HCT116 (cell line): ENCODE measurements at regions not wholly inside any gene's neighbourhood (a gene's known extent, or its start where the extent isn't known, plus 50 kb on each side); places are given as distances from the start of the nearest gene placed in this dataset.

Source experiments
- ATAC-seq: fragments of 200-7000 bp; cut with Tn5 transposase; 2 replicates; pipeline ENCODE4 v1.9.1; 2020; ENCODE audit warnings: mild to moderate bottlenecking, moderate library complexity
- BruUV-seq: library from RNA; stranded (reverse); fragments of 400-500 nt; replicated peaks from 2 replicates; lab custom pipeline; 2021; lab: Mats Ljungman, UMichigan
- CTCF ChIA-PET: fragments of 300-600 bp; sonication (Branson Sonifier 250); formaldehyde crosslinking; loops from one replicate; lab custom pipeline; 2021; ENCODE audit warnings: antibody characterized with exemption; lab: Charles Lee
- POLR2A ChIA-PET: fragments of 300-600, 350-600 bp; sonication (Branson Sonifier 250); formaldehyde crosslinking; loops from one replicate; lab custom pipeline; 2021; ENCODE audit warnings: antibody characterized with exemption; lab: Charles Lee
- RAD21 ChIA-PET, 2 experiments: fragments of 300-600 bp; sonication (Branson Sonifier 250); formaldehyde crosslinking; loops; one replicate each; lab custom pipeline; 2023; ENCODE audit warnings: low total read pairs in 2 of 2; ENCODE audit not compliant: uncharacterized antibody in 2 of 2, unreplicated experiment in 2 of 2, low non-redundant PET in 1 of 2; lab: Charles Lee
- DNase-seq: peaks from one replicate; pipeline ENCODE4 v3.0.0-alpha.2; 2010; ENCODE audit warnings: low read depth, low spot score
- H2AFZ ChIP-seq: fragments of 200-600 bp; shearing (Covaris generic), sonication (generic); 2 replicates; pipeline ENCODE4 v1.6.1; 2017; ENCODE audit warnings: low read depth, mixed run types, mixed read lengths, antibody characterized with exemption, low read length; ENCODE audit not compliant: poor library complexity, severe bottlenecking
- H3K27ac ChIP-seq: 2 replicates; pipeline ENCODE4 v1.5.1; 2012; ENCODE audit warnings: low read depth, low read length
- H3K27me3 ChIP-seq: fragments of 200-600 bp; sonication (generic); 2 replicates; pipeline ENCODE4 v1.6.1; 2016; ENCODE audit warnings: mixed run types, low read length, mixed read lengths; ENCODE audit not compliant: insufficient read depth
- H3K36me3 ChIP-seq, 2 experiments: fragments of 200-500 bp in 1 of 2; fragments of 200-600 bp in 1 of 2; sonication (Bioruptor generic) in 1 of 2; sonication (generic) in 1 of 2; 2 replicates each; pipeline versions ENCODE4 v1.5.1 to v1.6.1; 2014 to 2016; ENCODE audit warnings: low read length in 2 of 2, inconsistent platforms in 1 of 2, mixed read lengths in 1 of 2, mixed run types in 1 of 2; ENCODE audit not compliant: insufficient read depth in 2 of 2, control insufficient read depth in 1 of 2
- H3K4me1 ChIP-seq, 2 experiments: fragments of 200-600 bp in 1 of 2; sonication (generic) in 1 of 2; 2 replicates each; pipeline versions ENCODE4 v1.5.1 to v1.6.1; 2012 to 2017; ENCODE audit warnings: low read length in 2 of 2, inconsistent platforms in 1 of 2, mild to moderate bottlenecking in 1 of 2, mixed read lengths in 1 of 2, mixed run types in 1 of 2, moderate library complexity in 1 of 2; ENCODE audit not compliant: insufficient read depth in 2 of 2, control insufficient read depth in 1 of 2
- H3K4me2 ChIP-seq: fragments of 200-600 bp; sonication (generic); 2 replicates; pipeline ENCODE4 v1.6.1; 2017; ENCODE audit warnings: mixed run types, low read length, mixed read lengths
- H3K4me3 ChIP-seq, 2 experiments: fragments of 200-600 bp in 1 of 2; sonication (generic) in 1 of 2; replicated peaks in 1 of 2; 2 replicates each; pipeline ENCODE4 v1.5.1; 2011 to 2016; ENCODE audit warnings: low read length in 2 of 2, control low read depth in 1 of 2, low read depth in 1 of 2, mild to moderate bottlenecking in 1 of 2, mixed read lengths in 1 of 2, mixed run types in 1 of 2
- H3K79me2 ChIP-seq: fragments of 200-600 bp; sonication (generic); 2 replicates; pipeline ENCODE4 v1.6.1; 2017; ENCODE audit warnings: mild to moderate bottlenecking, mixed run types, low read length, moderate library complexity, mixed read lengths; ENCODE audit not compliant: insufficient read depth
- H3K9ac ChIP-seq: fragments of 200-600 bp; sonication (generic); 2 replicates; pipeline ENCODE4 v1.6.1; 2016; ENCODE audit warnings: low read length, mixed read lengths
- H3K9me2 ChIP-seq: fragments of 200-600 bp; sonication (generic), shearing (Covaris generic); 2 replicates; pipeline ENCODE4 v1.6.1; 2017; ENCODE audit warnings: mixed run types, mild to moderate bottlenecking, moderate library complexity; ENCODE audit not compliant: insufficient read depth
- H3K9me3 ChIP-seq, 2 experiments: fragments of 200-500 bp in 1 of 2; fragments of 200-600 bp in 1 of 2; sonication (Bioruptor generic) in 1 of 2; sonication (generic) in 1 of 2; 2 replicates each; pipeline ENCODE4 v1.6.1; 2014 to 2017; ENCODE audit warnings: low read length in 2 of 2, mixed read lengths in 2 of 2, inconsistent platforms in 1 of 2, low read depth in 1 of 2, mild to moderate bottlenecking in 1 of 2, mixed run types in 1 of 2, moderate library complexity in 1 of 2; ENCODE audit not compliant: control insufficient read depth in 1 of 2, insufficient read depth in 1 of 2
- H4K20me1 ChIP-seq: fragments of 200-600 bp; sonication (generic), shearing (Covaris generic); 2 replicates; pipeline ENCODE4 v1.6.1; 2017; ENCODE audit warnings: mixed run types, mild to moderate bottlenecking, moderate library complexity; ENCODE audit not compliant: insufficient read depth
- CBX3 ChIP-seq: IDR thresholded peaks from 2 replicates; pipeline ENCODE4 v1.6.1; 2012; ENCODE audit warnings: low read depth
- EGR1 ChIP-seq: IDR thresholded peaks from 2 replicates; pipeline ENCODE4 v1.6.1; 2012; ENCODE audit warnings: low read depth
- ELF1 ChIP-seq: IDR thresholded peaks from 2 replicates; pipeline ENCODE4 v1.6.1; 2012; ENCODE audit warnings: low read depth, borderline replicate concordance
- EZH2 ChIP-seq: fragments of 200-600 bp; sonication (generic); IDR thresholded peaks from 2 replicates; pipeline ENCODE4 v1.6.1; 2017; ENCODE audit warnings: antibody characterized with exemption, mixed run types
- EZH2phosphoT487 ChIP-seq: fragments of 200-600 bp; IDR thresholded peaks from 2 replicates; pipeline ENCODE4 v1.6.1; 2018; ENCODE audit warnings: antibody characterized with exemption, borderline replicate concordance
- JUND ChIP-seq: IDR thresholded peaks from 2 replicates; pipeline ENCODE4 v1.6.1; 2012
- POLR2AphosphoS5 ChIP-seq: IDR thresholded peaks from 2 replicates; pipeline ENCODE4 v1.6.1; 2011; ENCODE audit warnings: mild to moderate bottlenecking, low read depth, low read length, moderate library complexity
- RAD21 ChIP-seq: IDR thresholded peaks from 2 replicates; pipeline ENCODE4 v1.6.1; 2012; ENCODE audit warnings: low read depth, mild to moderate bottlenecking
- SIN3A ChIP-seq: IDR thresholded peaks from 2 replicates; pipeline ENCODE4 v1.6.1; 2012; ENCODE audit warnings: low read depth
- SP1 ChIP-seq: IDR thresholded peaks from 2 replicates; pipeline ENCODE4 v1.6.1; 2012; ENCODE audit warnings: low read depth
- TCF7L2 ChIP-seq: IDR thresholded peaks from 2 replicates; pipeline ENCODE4 v1.7.0; 2011; ENCODE audit warnings: borderline replicate concordance, inconsistent platforms; ENCODE audit not compliant: insufficient read depth, insufficient read length; ENCODE audit errors: extremely low read depth
- YY1 ChIP-seq: IDR thresholded peaks from 2 replicates; pipeline ENCODE4 v1.6.1; 2011; ENCODE audit warnings: low read length, low read depth, moderate library complexity, mild to moderate bottlenecking; ENCODE audit not compliant: insufficient replicate concordance; ENCODE audit errors: extremely low read depth
- ZBTB33 ChIP-seq: IDR thresholded peaks from 2 replicates; pipeline ENCODE4 v1.6.1; 2011; ENCODE audit warnings: mild to moderate bottlenecking, low read length, moderate library complexity; ENCODE audit not compliant: insufficient replicate concordance; ENCODE audit errors: extremely low read depth
- ZFX ChIP-seq: fragments of 450-650 bp; IDR thresholded peaks from 2 replicates; pipeline ENCODE4 v1.6.1; 2017
- ZNF274 ChIP-seq: fragments of 200-500 bp; sonication (Bioruptor generic); IDR thresholded peaks from 2 replicates; pipeline ENCODE4 v1.6.1; 2014; ENCODE audit warnings: mild to moderate bottlenecking, low read depth, low read length, inconsistent platforms
- intact Hi-C: fragments of 100-400 bp; cut with micrococcal nuclease; formaldehyde crosslinking; loops from 2 replicates; pipeline ENCODE4 v1.10.0; 2022
- TF ChIP-seq, protein P1 (sequence below), 3 experiments: fragments of 200-600 bp in 1 of 3; sonication (generic) in 1 of 3; IDR thresholded peaks in 2 of 3; conservative IDR thresholded peaks in 1 of 3; 2 replicates each; pipeline ENCODE4 v1.5.1; 2012 to 2017; ENCODE audit warnings: low read depth in 2 of 3, low read length in 2 of 3, antibody characterized with exemption in 1 of 3, borderline replicate concordance in 1 of 3, control low read depth in 1 of 3, mild to moderate bottlenecking in 1 of 3, mixed read lengths in 1 of 3, mixed run types in 1 of 3, moderate library complexity in 1 of 3; ENCODE audit not compliant: insufficient read depth in 1 of 3
- TF ChIP-seq, protein P2 (sequence below): IDR thresholded peaks from 2 replicates; pipeline ENCODE4 v1.6.1; 2012; ENCODE audit warnings: low read depth

DNA sequence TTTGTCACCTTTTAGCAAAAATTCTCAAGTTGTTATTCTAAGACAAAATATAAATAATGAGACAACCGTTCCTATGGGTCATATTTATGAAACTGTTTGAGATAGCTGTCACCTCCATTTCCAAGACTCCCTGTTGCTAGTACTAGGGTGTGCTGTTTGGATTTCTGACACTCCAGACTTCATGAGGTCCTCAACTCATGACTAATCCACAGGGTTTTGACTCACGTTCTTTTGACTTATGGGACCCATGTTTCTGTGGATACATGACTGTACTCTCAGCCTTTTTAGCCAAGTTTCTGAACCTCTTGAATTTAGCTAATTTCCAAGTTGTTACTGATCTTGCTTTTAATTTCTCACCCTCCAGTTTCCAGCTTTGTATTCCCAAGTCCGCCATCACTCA is 178.7 kb upstream of the FAM98A start (continued):
- TF ChIP-seq, protein P1, sequence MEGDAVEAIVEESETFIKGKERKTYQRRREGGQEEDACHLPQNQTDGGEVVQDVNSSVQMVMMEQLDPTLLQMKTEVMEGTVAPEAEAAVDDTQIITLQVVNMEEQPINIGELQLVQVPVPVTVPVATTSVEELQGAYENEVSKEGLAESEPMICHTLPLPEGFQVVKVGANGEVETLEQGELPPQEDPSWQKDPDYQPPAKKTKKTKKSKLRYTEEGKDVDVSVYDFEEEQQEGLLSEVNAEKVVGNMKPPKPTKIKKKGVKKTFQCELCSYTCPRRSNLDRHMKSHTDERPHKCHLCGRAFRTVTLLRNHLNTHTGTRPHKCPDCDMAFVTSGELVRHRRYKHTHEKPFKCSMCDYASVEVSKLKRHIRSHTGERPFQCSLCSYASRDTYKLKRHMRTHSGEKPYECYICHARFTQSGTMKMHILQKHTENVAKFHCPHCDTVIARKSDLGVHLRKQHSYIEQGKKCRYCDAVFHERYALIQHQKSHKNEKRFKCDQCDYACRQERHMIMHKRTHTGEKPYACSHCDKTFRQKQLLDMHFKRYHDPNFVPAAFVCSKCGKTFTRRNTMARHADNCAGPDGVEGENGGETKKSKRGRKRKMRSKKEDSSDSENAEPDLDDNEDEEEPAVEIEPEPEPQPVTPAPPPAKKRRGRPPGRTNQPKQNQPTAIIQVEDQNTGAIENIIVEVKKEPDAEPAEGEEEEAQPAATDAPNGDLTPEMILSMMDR (IDR thresholded peaks at IDR 0.05 in 2 of 3, conservative IDR thresholded peaks at IDR 0.05 in 1 of 3; ENCODE audit: borderline replicate concordance in 1 of 3, insufficient read depth in 1 of 3, low read depth in 2 of 3, low read length in 2 of 3) = no peak
- TF ChIP-seq JUND = no peak
- no peak for TF ChIP-seq EZH2
- no peak for TF ChIP-seq POLR2AphosphoS5
- no peak for TF ChIP-seq EZH2phosphoT487

- BruUV-seq = no TSS peak
- no peak for ATAC-seq
- no peak overlapping the region for H3K9ac ChIP-seq
- no peaks in the 10 kb centered on the region for H3K79me2 ChIP-seq
- ChIA-PET RAD21 (no interaction called here), POLR2A (no interaction called here), CTCF (no interaction called here)
- no peaks in the 10 kb centered on the region for H3K36me3 ChIP-seq
- no peaks in the 10 kb centered on the region for H3K27me3 ChIP-seq
- no peak overlapping the region for H3K27ac ChIP-seq
- H2AFZ ChIP-seq = no peak overlapping the region
- H3K4me2 ChIP-seq = no peak overlapping the region
- intact Hi-C loops = no loop called here
- H3K4me1 ChIP-seq = no peaks in the 10 kb centered on the region
- H4K20me1 ChIP-seq = no peaks in the 10 kb centered on the region
- H3K4me3 ChIP-seq = no peak overlapping the region
- no peaks in the 10 kb centered on the region for H3K9me2 ChIP-seq
- no peaks in the 10 kb centered on the region for H3K9me3 ChIP-seq
- no peak for DNase-seq
- TF ChIP-seq RAD21 (no peak), CBX3 (no peak), EGR1 (no peak), SIN3A (no peak), POLR2AphosphoS5 (no peak), ZFX (no peak), YY1 (no peak), ELF1 (no peak), ZNF274 (no peak), JUND (no peak), SP1 (no peak), TCF7L2 (no peak), ZBTB33 (no peak)
- TF ChIP-seq, protein P2, sequence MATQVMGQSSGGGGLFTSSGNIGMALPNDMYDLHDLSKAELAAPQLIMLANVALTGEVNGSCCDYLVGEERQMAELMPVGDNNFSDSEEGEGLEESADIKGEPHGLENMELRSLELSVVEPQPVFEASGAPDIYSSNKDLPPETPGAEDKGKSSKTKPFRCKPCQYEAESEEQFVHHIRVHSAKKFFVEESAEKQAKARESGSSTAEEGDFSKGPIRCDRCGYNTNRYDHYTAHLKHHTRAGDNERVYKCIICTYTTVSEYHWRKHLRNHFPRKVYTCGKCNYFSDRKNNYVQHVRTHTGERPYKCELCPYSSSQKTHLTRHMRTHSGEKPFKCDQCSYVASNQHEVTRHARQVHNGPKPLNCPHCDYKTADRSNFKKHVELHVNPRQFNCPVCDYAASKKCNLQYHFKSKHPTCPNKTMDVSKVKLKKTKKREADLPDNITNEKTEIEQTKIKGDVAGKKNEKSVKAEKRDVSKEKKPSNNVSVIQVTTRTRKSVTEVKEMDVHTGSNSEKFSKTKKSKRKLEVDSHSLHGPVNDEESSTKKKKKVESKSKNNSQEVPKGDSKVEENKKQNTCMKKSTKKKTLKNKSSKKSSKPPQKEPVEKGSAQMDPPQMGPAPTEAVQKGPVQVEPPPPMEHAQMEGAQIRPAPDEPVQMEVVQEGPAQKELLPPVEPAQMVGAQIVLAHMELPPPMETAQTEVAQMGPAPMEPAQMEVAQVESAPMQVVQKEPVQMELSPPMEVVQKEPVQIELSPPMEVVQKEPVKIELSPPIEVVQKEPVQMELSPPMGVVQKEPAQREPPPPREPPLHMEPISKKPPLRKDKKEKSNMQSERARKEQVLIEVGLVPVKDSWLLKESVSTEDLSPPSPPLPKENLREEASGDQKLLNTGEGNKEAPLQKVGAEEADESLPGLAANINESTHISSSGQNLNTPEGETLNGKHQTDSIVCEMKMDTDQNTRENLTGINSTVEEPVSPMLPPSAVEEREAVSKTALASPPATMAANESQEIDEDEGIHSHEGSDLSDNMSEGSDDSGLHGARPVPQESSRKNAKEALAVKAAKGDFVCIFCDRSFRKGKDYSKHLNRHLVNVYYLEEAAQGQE = no peak
These were observed 176.2 kb upstream of the FAM98A start for GRCh38 chr2:33775306-33775705.
